ENCODE measurements at regions not wholly inside any gene's neighbourhood (a gene's known extent, or its start where the extent isn't known, plus 50 kb on each side); places are given as distances from the start of the nearest gene placed in this dataset.

- Histone ChIP-seq H2AFZ (ENCODE audit: low read length) (no peak overlapping the region), H3K27me3 (ENCODE audit: insufficient read depth, low read length, poor library complexity, severe bottlenecking) (no peaks in the 10 kb centered on the region), H3K9me2 (replicated peaks; ENCODE audit: low read depth, low read length) (no peaks in the 10 kb centered on the region), H3K9me3 (ENCODE audit: insufficient read depth, low read depth, low read length) (no peaks in the 10 kb centered on the region), H3K79me2 (ENCODE audit: insufficient read depth, low read length) (no peaks in the 10 kb centered on the region), H3K4me2 (ENCODE audit: low read depth, low read length, poor library complexity, severe bottlenecking) (no peak overlapping the region), H3K4me3 (ENCODE audit: low read length, poor library complexity, severe bottlenecking) (no peak overlapping the region), H3K4me1 (ENCODE audit: insufficient read depth, low read length, poor library complexity, severe bottlenecking) (no peaks in the 10 kb centered on the region), H3K9ac (ENCODE audit: low read depth, low read length, poor library complexity, severe bottlenecking) (no peak overlapping the region), H4K20me1 (ENCODE audit: insufficient read depth, low read length, poor library complexity, severe bottlenecking) (no peaks in the 10 kb centered on the region), H3F3A (ENCODE audit: low read depth) (no peaks in the 10 kb centered on the region), H3K36me3 (ENCODE audit: insufficient read depth, low read length) (no peaks in the 10 kb centered on the region)
- TF ChIP-seq CTCF (conservative IDR thresholded peaks at IDR 0.05; ENCODE audit: low read length): no peak
- no peak for TF ChIP-seq EZH2phosphoT487 (IDR thresholded peaks at IDR 0.05; ENCODE audit: borderline replicate concordance)
These were observed 287.6 kb downstream of the CYRIA start for GRCh38 chr2:16378031-16378430.

GRCh38 chr2:16375981-16376380 is 289.7 kb downstream of the CYRIA start:
- no peaks in the 10 kb centered on the region for H3K79me2 ChIP-seq (ENCODE audit: insufficient read depth, low read length)
- no peaks in the 10 kb centered on the region for H3K4me1 ChIP-seq (ENCODE audit: insufficient read depth, low read length, poor library complexity, severe bottlenecking)
- no peak overlapping the region for H2AFZ ChIP-seq (ENCODE audit: low read length)
- H3K36me3 ChIP-seq (ENCODE audit: insufficient read depth, low read length): no peaks in the 10 kb centered on the region
- H3K9me3 ChIP-seq (ENCODE audit: insufficient read depth, low read depth, low read length): no peaks in the 10 kb centered on the region
- H3K9me2 ChIP-seq (replicated peaks; ENCODE audit: low read depth, low read length): no peaks in the 10 kb centered on the region
- TF ChIP-seq CTCF (conservative IDR thresholded peaks at IDR 0.05; ENCODE audit: low read length) (no peak), EZH2phosphoT487 (IDR thresholded peaks at IDR 0.05; ENCODE audit: borderline replicate concordance) (no peak)
- no peak overlapping the region for H3K4me3 ChIP-seq (ENCODE audit: low read length, poor library complexity, severe bottlenecking)
- H3K27me3 ChIP-seq (ENCODE audit: insufficient read depth, low read length, poor library complexity, severe bottlenecking): no peaks in the 10 kb centered on the region
- no peak overlapping the region for H3K9ac ChIP-seq (ENCODE audit: low read depth, low read length, poor library complexity, severe bottlenecking)
- no peaks in the 10 kb centered on the region for H4K20me1 ChIP-seq (ENCODE audit: insufficient read depth, low read length, poor library complexity, severe bottlenecking)
- no peak overlapping the region for H3K4me2 ChIP-seq (ENCODE audit: low read depth, low read length, poor library complexity, severe bottlenecking)
- H3F3A ChIP-seq (ENCODE audit: low read depth): no peaks in the 10 kb centered on the region

DNA sequence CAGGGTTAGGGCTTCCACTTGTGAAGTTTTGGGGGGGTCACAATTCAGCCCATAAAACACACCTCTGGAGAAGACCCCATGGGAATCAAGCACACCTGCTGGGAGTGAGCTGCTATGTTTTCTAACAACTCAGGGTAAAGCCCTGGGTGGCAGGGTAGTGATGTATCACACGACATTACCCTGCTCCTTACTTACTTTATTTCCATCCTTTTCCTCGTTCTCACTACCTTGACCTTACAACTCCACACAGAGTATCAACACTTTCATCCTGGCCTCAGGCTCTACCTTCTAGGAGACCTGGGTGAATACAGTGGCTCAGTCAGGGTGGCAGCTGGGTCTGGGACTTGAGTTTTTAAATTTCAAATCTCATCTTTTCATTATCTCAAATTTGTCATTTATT is 290.3 kb downstream of the CYRIA start:
- no peak overlapping the region for H2AFZ ChIP-seq (ENCODE audit: low read length)
- TF ChIP-seq CTCF (conservative IDR thresholded peaks at IDR 0.05; ENCODE audit: low read length) (no peak), EZH2phosphoT487 (IDR thresholded peaks at IDR 0.05; ENCODE audit: borderline replicate concordance) (no peak)
- H4K20me1 ChIP-seq (ENCODE audit: insufficient read depth, low read length, poor library complexity, severe bottlenecking): no peaks in the 10 kb centered on the region
- no peaks in the 10 kb centered on the region for H3K36me3 ChIP-seq (ENCODE audit: insufficient read depth, low read length)
- no peaks in the 10 kb centered on the region for H3F3A ChIP-seq (ENCODE audit: low read depth)
- H3K4me3 ChIP-seq (ENCODE audit: low read length, poor library complexity, severe bottlenecking): no peak overlapping the region
- H3K9ac ChIP-seq (ENCODE audit: low read depth, low read length, poor library complexity, severe bottlenecking): no peak overlapping the region
- no peaks in the 10 kb centered on the region for H3K4me1 ChIP-seq (ENCODE audit: insufficient read depth, low read length, poor library complexity, severe bottlenecking)
- H3K79me2 ChIP-seq (ENCODE audit: insufficient read depth, low read length): no peaks in the 10 kb centered on the region
- no peak overlapping the region for H3K4me2 ChIP-seq (ENCODE audit: low read depth, low read length, poor library complexity, severe bottlenecking)
- H3K9me3 ChIP-seq (ENCODE audit: insufficient read depth, low read depth, low read length): no peaks in the 10 kb centered on the region
- no peaks in the 10 kb centered on the region for H3K9me2 ChIP-seq (replicated peaks; ENCODE audit: low read depth, low read length)
- H3K27me3 ChIP-seq (ENCODE audit: insufficient read depth, low read length, poor library complexity, severe bottlenecking): no peaks in the 10 kb centered on the region
